SJCRH30 (cell line): ENCODE measurements at regions not wholly inside any gene's neighbourhood (a gene's known extent, or its start where the extent isn't known, plus 50 kb on each side); places are given as distances from the start of the nearest gene placed in this dataset.

ENCODE experiments used
- DNase-seq, 2 experiments: peaks; one replicate each; pipeline ENCODE4 v3.0.0-alpha.2; 2015 to 2020
- H3K27ac ChIP-seq: fragments of 250-450 bp; sonication (Bioruptor Pico); 2 replicates; pipeline ENCODE4 v1.5.1; 2020; ENCODE audit warnings: mild to moderate bottlenecking, moderate library complexity
- H3K27me3 ChIP-seq: fragments of 250-450 bp; sonication (Bioruptor Pico); 2 replicates; pipeline ENCODE4 v1.5.1; 2020; ENCODE audit warnings: mild to moderate bottlenecking, moderate library complexity
- H3K36me3 ChIP-seq: fragments of 250-450 bp; sonication (Bioruptor Pico); 2 replicates; pipeline ENCODE4 v1.5.1; 2020; ENCODE audit warnings: mild to moderate bottlenecking, moderate library complexity
- H3K4me1 ChIP-seq: fragments of 250-450 bp; sonication (Bioruptor Pico); 2 replicates; pipeline ENCODE4 v1.5.1; 2020; ENCODE audit warnings: mild to moderate bottlenecking, moderate library complexity
- H3K4me3 ChIP-seq: fragments of 250-450 bp; sonication (Bioruptor Pico); 2 replicates; pipeline ENCODE4 v1.5.1; 2020; ENCODE audit warnings: mild to moderate bottlenecking, moderate library complexity
- H3K9me3 ChIP-seq: fragments of 250-450 bp; sonication (Bioruptor Pico); replicated peaks from 2 replicates; pipeline ENCODE4 v1.5.1; 2020; ENCODE audit warnings: mild to moderate bottlenecking, moderate library complexity

GRCh38 chr18:39701839-39702238 lies 2136.2 kb upstream of the CELF4 start:
- H3K27me3 ChIP-seq = no peaks in the 10 kb centered on the region
- H3K27ac ChIP-seq = no peak overlapping the region; the same call in 1 of the 2 replicates
- peak in 1 of 2 experiments; percentile 12 for DNase-seq
- peaks cover 6% of the 10 kb centered on the region; the same call in 1 of the 2 replicates for H3K4me1 ChIP-seq
- no peaks in the 10 kb centered on the region for H3K9me3 ChIP-seq
- no peak overlapping the region for H3K4me3 ChIP-seq
- H3K36me3 ChIP-seq = no peaks in the 10 kb centered on the region

GRCh38 chr18:39701055-39701783 lies 2135.6 kb upstream of the CELF4 start:
- Histone ChIP-seq H3K27me3 (no peaks in the 10 kb centered on the region), H3K9me3 (no peaks in the 10 kb centered on the region), H3K27ac (no peak overlapping the region), H3K4me3 (no peak overlapping the region), H3K36me3 (no peaks in the 10 kb centered on the region), H3K4me1 (peaks cover 6% of the 10 kb centered on the region; the same call in 1 of the 2 replicates)
- DNase-seq = no peak

- no peak for DNase-seq
- Histone ChIP-seq H3K27me3 (no peaks in the 10 kb centered on the region), H3K9me3 (no peaks in the 10 kb centered on the region), H3K27ac (no peak overlapping the region), H3K4me3 (no peak overlapping the region), H3K36me3 (no peaks in the 10 kb centered on the region), H3K4me1 (peaks cover 6% of the 10 kb centered on the region; the same call in 1 of the 2 replicates)
Observed at GRCh38 chr18:39699340-39699964, 2133.9 kb upstream of the CELF4 start.

- Histone ChIP-seq H3K27me3 (no peaks in the 10 kb centered on the region), H3K36me3 (no peaks in the 10 kb centered on the region), H3K4me3 (no peak overlapping the region), H3K4me1 (peaks cover 6% of the 10 kb centered on the region; the same call in 1 of the 2 replicates), H3K27ac (no peak overlapping the region), H3K9me3 (no peaks in the 10 kb centered on the region)
- DNase-seq = no peak
Observed at GRCh38 chr18:39698436-39698835, 2132.8 kb upstream of the CELF4 start.

GRCh38 chr18:39693359-39693758 lies 2127.8 kb upstream of the CELF4 start:
- H3K9me3 ChIP-seq = no peaks in the 10 kb centered on the region
- no peaks in the 10 kb centered on the region for H3K4me1 ChIP-seq
- H3K36me3 ChIP-seq = no peaks in the 10 kb centered on the region
- no peak for DNase-seq
- no peak overlapping the region for H3K27ac ChIP-seq
- H3K27me3 ChIP-seq = no peaks in the 10 kb centered on the region
- H3K4me3 ChIP-seq = no peak overlapping the region

- no peaks in the 10 kb centered on the region for H3K36me3 ChIP-seq
- H3K27me3 ChIP-seq = no peaks in the 10 kb centered on the region
- no peak for DNase-seq
- H3K4me1 ChIP-seq = no peaks in the 10 kb centered on the region
- no peaks in the 10 kb centered on the region for H3K9me3 ChIP-seq
- no peak overlapping the region for H3K27ac ChIP-seq
- H3K4me3 ChIP-seq = no peak overlapping the region
Observed at GRCh38 chr18:39692367-39693015, 2126.9 kb upstream of the CELF4 start.

- Histone ChIP-seq H3K4me3 (no peak overlapping the region), H3K27ac (no peak overlapping the region), H3K36me3 (no peaks in the 10 kb centered on the region), H3K4me1 (no peaks in the 10 kb centered on the region), H3K9me3 (no peaks in the 10 kb centered on the region), H3K27me3 (no peaks in the 10 kb centered on the region)
- DNase-seq = peak in 1 of 2 experiments; percentile 3
Observed at GRCh38 chr18:39685303-39685902, 2119.8 kb upstream of the CELF4 start.

- no peak for DNase-seq
Observed at GRCh38 chr18:39681061-39681460, 2115.5 kb upstream of the CELF4 start.

GRCh38 chr18:39675906-39676305 lies 2110.3 kb upstream of the CELF4 start:
- no peaks in the 10 kb centered on the region for H3K4me1 ChIP-seq
- H3K4me3 ChIP-seq = no peak overlapping the region
- H3K36me3 ChIP-seq = no peaks in the 10 kb centered on the region
- no peaks in the 10 kb centered on the region for H3K9me3 ChIP-seq
- H3K27me3 ChIP-seq = no peaks in the 10 kb centered on the region
- H3K27ac ChIP-seq = no peak overlapping the region
- no peak for DNase-seq

More at GRCh38 chr18:39681061-39681460, 2115.5 kb upstream of the CELF4 start:
- no peaks in the 10 kb centered on the region for H3K36me3 ChIP-seq
- H3K9me3 ChIP-seq = no peaks in the 10 kb centered on the region
- H3K4me3 ChIP-seq = no peak overlapping the region
- no peaks in the 10 kb centered on the region for H3K4me1 ChIP-seq
- H3K27ac ChIP-seq = no peak overlapping the region
- no peaks in the 10 kb centered on the region for H3K27me3 ChIP-seq

- no peaks in the 10 kb centered on the region for H3K9me3 ChIP-seq
- no peaks in the 10 kb centered on the region for H3K27me3 ChIP-seq
- no peaks in the 10 kb centered on the region for H3K36me3 ChIP-seq
- H3K4me3 ChIP-seq = no peak overlapping the region
- no peak overlapping the region for H3K27ac ChIP-seq
- no peak for DNase-seq
- no peaks in the 10 kb centered on the region for H3K4me1 ChIP-seq
Observed at GRCh38 chr18:39675368-39675767, 2109.8 kb upstream of the CELF4 start.

GRCh38 chr18:39672171-39672570 lies 2106.6 kb upstream of the CELF4 start:
- H3K36me3 ChIP-seq = no peaks in the 10 kb centered on the region
- no peaks in the 10 kb centered on the region for H3K4me1 ChIP-seq
- H3K27me3 ChIP-seq = no peaks in the 10 kb centered on the region
- no peak overlapping the region for H3K27ac ChIP-seq
- H3K9me3 ChIP-seq = no peaks in the 10 kb centered on the region
- DNase-seq = no peak
- H3K4me3 ChIP-seq = no peak overlapping the region

- DNase-seq = no peak
- H3K4me1 ChIP-seq = no peaks in the 10 kb centered on the region
- no peak overlapping the region for H3K27ac ChIP-seq
- H3K36me3 ChIP-seq = no peaks in the 10 kb centered on the region
- H3K27me3 ChIP-seq = no peaks in the 10 kb centered on the region
- no peak overlapping the region for H3K4me3 ChIP-seq
- no peaks in the 10 kb centered on the region for H3K9me3 ChIP-seq
Observed at GRCh38 chr18:39667905-39668304, 2102.3 kb upstream of the CELF4 start.

GRCh38 chr18:39666541-39666940 lies 2100.9 kb upstream of the CELF4 start:
- H3K27me3 ChIP-seq = no peaks in the 10 kb centered on the region
- H3K4me3 ChIP-seq = no peak overlapping the region
- no peak overlapping the region for H3K27ac ChIP-seq
- no peak for DNase-seq
- no peaks in the 10 kb centered on the region for H3K9me3 ChIP-seq
- H3K4me1 ChIP-seq = no peaks in the 10 kb centered on the region
- no peaks in the 10 kb centered on the region for H3K36me3 ChIP-seq

GRCh38 chr18:39661856-39662366 lies 2096.3 kb upstream of the CELF4 start:
- no peaks in the 10 kb centered on the region for H3K36me3 ChIP-seq
- no peaks in the 10 kb centered on the region for H3K4me1 ChIP-seq
- no peak overlapping the region for H3K27ac ChIP-seq
- no peaks in the 10 kb centered on the region for H3K27me3 ChIP-seq
- DNase-seq = no peak
- no peaks in the 10 kb centered on the region for H3K9me3 ChIP-seq
- no peak overlapping the region for H3K4me3 ChIP-seq

GRCh38 chr18:39660141-39660540 lies 2094.5 kb upstream of the CELF4 start:
- H3K4me3 ChIP-seq = no peak overlapping the region
- no peaks in the 10 kb centered on the region for H3K36me3 ChIP-seq
- no peak overlapping the region for H3K27ac ChIP-seq
- no peaks in the 10 kb centered on the region for H3K9me3 ChIP-seq
- no peaks in the 10 kb centered on the region for H3K4me1 ChIP-seq
- no peaks in the 10 kb centered on the region for H3K27me3 ChIP-seq
- no peak for DNase-seq
